ENCODE measurements at regions not wholly inside any gene's neighbourhood (a gene's known extent, or its start where the extent isn't known, plus 50 kb on each side); places are given as distances from the start of the nearest gene placed in this dataset.
"Not testable (repeated sequence)": the region's sequence is repeated elsewhere in the genome, so short reads cannot be mapped to it uniquely, and the experiment has no call there.

DNA sequence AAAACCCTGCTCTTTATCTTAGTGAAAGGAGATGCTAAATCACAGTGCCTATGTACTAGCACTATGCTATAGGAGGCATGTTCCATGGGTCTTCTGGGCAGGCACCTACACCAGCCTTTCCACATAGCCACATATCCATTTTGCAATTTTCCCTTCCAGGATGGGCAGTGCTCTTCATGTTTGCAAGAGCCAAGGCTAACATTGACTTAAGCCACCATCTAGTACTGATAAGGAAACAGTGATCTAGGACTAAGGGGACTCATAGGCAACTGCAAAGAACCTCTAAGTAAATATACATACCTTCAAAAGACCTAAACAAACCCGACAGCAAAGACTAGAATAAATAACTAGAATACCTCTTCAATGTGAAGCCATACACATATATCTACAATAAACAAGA, 919.7 kb upstream of the GYPC start:
- no peak for FAIRE-seq

DNA sequence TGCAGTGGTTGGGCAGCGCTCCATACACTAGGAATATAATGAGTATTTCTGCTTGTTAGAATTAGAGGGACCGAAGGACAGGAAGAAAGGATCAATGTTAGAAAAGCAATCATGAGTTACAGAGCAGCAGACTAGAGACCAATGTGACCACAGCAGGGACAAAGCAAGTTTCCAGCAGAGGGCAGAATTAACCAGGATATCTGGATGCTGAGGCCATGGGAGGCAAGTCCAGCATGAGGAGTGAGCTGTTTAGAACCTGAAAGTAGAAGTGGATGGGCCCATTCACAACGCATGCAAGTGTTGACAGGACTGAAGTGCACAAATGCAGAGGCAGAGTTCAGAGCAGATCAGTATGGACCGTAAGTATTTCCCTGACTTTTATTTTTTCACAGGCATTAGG, 910.4 kb upstream of the GYPC start:
- no peak for FAIRE-seq

- no peak for FAIRE-seq
Observed at GRCh38 chr2:125746321-125747164, 909.4 kb upstream of the GYPC start.

DNA sequence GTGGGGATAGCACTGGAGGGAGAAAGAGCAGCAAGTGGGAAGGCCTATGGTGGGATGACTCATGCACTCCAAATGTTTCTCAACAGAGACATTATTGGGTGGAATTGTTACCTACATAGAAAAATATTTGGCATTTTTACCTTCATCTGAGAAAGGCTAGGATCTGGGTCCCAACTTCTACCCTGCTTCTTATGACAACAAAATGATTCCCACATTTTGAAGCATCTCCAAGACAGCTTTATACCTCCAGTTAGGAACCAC, 908.9 kb upstream of the GYPC start:
- no peak for FAIRE-seq

DNA sequence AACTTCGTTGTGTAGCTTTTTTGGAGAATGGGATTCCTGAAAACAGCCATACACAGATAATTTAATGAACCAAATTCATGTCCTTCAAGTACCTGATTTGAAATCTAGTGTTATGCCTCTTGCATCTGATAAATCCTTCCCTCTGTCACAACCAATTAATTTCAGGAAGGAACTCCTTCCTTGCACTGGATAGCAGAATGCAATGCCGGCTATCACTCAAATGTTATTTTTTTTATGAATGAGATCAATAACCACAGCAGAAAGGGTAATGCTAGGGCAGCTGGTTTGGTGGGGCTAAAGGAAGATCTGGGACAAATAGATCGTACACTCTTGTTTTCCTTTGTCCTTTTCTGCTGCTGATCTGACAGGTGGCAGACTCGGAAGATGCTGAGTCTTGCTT, 899.5 kb upstream of the GYPC start:
- no peak for FAIRE-seq

DNA sequence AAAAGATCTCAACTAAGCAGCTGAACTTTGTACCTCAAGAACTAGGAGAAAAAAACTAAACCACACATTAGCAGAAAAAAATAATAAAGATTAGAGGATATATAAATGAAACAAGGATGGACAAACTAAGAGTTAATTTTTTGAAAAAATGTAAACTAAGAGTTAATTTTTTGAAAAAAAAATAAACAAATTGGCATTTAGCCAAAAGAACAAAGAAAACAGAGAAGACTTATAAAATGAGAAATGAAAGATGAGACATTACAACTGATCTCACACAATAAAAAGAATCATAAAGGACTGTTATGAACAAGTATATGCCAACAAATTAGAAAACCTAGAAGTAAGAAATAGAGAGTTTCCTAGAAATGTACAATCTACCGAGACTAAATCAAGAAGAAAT, 859.2 kb upstream of the GYPC start:
- peak; percentile 23 for FAIRE-seq

- no peak for FAIRE-seq
Observed at GRCh38 chr2:125797192-125797591, 858.8 kb upstream of the GYPC start.

DNA sequence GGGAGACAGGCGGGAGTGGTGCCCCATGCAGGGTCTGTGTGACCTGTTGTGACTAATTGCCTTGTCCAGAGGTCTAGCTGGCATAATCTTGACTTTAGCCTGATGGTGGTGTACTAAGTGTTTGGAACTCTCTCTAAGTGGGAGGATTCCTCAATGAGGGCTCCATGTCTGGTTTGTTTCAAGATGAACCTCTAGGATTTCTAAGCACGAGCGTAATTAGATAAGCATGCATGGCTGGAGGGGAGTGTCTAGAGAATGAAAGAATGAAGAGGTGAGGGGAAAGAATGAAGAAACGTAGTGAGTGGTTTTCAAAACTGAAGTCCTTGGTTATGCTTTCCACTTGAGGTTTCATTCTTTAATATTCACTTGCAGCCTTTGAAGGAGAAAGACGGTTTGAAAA, 833.2 kb upstream of the GYPC start:
- no peak for FAIRE-seq

DNA sequence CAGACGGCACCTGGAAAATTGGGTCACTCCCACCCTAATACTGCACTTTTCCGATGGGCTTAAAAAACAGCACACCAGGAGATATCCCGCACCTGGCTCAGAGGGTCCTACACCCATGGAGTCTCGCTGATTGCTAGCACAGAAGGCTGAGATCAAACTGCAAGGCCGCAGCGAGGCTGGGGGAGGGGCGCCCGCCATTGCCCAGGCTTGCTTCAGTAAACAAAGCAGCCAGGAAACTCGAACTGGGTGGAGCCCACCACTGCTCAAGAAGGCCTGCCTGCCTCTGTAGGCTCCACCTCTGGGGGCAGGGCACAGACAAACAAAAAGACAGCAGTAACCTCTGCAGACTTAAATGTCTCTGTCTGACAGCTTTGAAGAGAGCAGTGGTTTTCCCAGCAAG, 830.2 kb upstream of the GYPC start:
- not testable (repeated sequence) for FAIRE-seq

DNA sequence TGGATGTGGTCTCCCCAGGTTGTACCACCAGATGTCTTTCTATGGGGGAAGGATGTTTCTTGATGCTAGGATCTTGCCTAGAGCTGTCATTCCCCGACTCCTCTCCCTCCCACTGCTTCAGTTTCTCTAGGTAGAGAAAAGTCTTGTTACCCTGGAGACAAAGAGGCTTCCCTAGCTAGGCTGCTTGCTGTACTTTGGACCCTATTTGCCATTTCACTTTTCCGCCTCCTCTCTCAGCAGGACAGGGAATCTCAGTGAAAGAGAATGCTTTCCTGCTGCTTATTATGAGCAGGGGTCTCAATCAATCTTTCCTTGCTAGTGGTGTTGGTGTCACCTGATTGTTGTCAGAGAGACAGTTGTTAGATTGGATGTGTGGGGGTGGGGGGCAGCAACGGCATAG, 818.8 kb upstream of the GYPC start:
- FAIRE-seq: no peak

DNA sequence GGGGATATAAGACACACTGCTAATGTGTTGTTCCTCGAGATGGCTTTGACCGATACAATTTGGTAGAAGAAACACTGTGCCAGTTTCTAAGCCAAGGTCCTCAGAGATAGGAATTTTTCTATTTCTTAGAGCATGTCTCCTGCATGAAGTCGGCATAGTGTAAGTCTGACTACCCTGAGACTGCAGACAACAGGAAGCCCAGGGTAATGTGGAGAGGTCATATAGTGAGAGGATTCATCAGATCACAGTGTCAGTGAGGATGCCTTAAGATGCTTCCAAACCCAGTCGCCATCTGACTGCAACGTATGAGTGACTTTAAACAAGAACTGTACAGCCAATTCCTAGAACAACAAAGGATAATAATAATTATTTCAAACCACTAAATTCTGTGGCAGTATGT, 818.3 kb upstream of the GYPC start:
- FAIRE-seq: no peak

GRCh38 chr2:125839945-125840344, 816.0 kb upstream of the GYPC start:
- no peak for FAIRE-seq

DNA sequence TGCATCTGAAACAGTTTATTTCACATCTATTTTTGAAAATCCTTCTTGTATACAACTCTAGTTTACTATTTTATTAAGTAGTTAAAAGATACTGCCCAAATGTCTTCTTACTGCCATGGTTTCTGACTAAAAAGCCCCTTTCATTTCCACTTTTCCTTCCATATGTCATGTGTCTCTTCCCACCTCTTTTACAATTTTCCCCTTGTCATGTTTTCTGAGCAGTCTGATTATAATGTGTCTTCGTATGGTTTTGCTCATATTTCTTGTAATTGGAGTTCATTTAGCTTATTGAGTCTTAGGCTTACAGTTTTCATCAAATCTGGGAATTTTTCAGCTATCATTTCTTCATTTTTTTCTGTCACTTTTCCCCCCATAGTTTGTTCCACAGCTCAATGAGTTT, 813.9 kb upstream of the GYPC start:
- no peak for FAIRE-seq

GRCh38 chr2:125850541-125850940, 805.4 kb upstream of the GYPC start:
- FAIRE-seq: no peak

DNA sequence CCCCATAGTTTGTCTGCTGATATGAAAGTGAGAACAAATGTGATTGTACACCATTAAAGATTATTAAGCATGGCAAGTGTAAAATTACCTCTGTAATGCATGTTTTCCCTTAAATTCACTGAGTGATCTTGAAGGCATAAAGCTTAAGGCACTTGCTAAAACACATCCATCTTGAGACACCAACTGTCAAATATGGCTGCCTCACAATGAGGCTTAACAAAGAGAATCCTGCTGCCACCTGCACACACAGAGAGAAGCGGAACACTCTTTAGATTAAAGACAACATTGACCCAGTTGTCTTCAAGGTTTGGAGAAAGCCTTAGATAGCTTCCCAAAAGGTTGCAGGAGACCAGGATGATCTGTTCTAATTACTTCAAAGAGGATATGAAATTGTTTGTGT, 803.6 kb upstream of the GYPC start:
- no peak for FAIRE-seq

DNA sequence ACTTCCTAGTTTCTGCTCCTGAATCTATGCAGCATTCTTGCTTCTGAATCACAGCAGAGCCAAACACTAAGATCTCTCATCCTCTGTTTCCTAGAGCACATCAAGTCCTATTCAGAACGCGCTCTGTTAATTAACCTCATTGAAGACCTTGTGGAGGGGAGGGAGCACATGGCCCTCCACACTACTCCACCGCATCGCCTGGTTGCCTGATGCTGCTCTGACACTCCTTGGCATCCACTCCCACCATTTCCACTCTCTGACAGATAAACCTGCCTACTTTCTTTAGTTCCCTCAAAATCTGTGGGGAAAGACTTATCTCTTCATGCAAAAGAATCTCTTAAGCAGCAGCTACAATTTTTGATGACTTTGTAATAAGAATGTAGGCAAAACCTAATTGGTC, 802.3 kb upstream of the GYPC start:
- FAIRE-seq: no peak

GRCh38 chr2:125855204-125855603, 800.8 kb upstream of the GYPC start:
- no peak for FAIRE-seq

DNA sequence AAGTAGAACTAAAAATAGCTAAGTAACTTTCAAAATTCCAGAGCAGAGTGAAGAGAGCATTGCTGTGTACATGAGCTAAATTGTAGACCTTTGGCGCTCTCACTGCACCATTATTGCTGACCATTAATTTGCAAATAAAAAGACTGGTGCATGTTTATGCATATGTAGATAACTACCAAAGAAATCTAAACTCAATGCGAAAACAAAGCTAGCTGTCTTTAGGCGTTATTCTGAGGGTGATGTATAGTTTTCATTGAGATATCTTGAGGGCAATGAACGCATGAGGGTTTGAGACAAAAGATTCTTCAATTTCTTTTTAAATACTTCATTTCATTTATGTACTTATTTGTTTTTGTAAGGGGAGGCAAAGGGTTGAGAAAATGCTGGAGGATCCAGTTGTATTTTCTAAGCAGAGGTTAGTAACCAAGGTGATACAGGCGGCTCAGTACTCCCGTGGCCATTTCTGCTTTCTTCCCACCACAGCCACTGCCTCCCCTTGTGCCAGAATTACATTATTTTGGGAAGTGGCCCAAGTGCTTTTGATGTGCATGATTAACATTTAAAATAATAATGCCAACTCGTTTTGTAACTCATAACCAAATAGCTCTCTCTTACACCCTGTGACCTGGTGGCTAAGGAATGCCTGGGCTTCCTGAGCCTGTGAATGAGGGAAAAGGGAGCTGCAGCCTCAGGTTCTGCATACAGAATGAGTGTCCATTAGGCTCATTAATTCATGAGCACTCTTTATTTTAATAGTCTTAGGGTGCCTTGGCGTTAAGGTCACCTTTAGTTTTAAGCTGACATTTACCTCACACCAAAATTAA, 797.8 kb upstream of the GYPC start:
- FAIRE-seq: no peak

DNA sequence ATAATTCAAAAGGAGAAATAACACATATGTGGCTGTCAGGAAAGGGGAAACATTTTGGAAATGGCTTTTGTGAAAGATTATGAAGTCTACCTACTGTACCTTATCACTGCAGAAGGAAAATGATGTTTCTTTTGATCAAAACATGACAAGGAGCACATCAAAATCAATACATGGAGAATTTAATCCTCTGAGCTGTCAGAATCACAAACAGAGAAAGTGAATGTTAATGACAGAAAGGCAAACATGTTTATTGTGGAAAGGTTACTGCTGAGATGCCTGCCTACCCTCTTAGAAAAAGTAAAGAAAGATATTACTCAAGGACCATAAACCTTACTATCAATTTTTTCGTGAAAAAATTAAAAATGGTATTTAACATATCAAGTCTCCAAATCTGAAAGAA, 794.5 kb upstream of the GYPC start:
- no peak for FAIRE-seq

DNA sequence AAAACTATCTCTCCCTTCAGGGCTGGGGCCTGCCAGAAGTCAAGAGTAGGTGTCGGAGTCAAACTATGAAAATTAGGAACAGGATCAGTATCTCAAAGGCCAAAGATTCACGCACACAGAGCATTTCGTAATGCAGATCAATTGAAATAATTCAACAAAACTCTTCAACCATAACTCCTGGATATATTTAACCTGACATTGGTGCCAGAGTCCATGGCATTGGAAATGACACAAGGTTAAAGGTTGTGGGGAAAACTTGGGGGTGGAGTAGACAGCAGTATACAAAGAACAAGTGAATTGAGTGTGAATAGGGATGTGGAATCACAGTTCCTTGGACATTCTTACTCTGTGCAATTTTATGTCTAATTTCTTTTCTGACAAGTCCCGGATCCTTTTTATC, 788.0 kb upstream of the GYPC start:
- no peak for FAIRE-seq

GRCh38 chr2:125870264-125870663, 785.7 kb upstream of the GYPC start:
- FAIRE-seq: no peak

GRCh38 chr2:125870746-125871145, 785.2 kb upstream of the GYPC start:
- no peak for FAIRE-seq

DNA sequence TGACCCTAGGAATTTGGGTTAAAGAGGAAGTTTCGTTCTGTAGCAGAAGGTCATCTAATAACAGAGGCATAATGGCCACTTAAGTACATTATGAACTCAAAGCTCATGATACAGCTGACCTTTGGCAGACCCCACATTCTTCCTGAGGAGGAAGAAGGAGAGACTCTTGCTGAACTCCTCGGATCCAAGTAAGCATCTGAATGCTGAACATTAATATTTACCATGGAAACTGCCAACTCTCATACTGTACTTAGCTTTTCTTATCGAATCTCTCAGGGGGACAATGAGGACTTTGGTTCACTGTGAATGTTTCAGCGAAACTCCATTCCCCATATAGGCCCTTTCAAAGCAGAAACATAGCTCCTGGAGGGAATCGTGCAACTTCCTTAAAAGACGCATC, 781.4 kb upstream of the GYPC start:
- FAIRE-seq: no peak

GRCh38 chr2:125885340-125885739, 770.6 kb upstream of the GYPC start:
- no peak for FAIRE-seq

DNA sequence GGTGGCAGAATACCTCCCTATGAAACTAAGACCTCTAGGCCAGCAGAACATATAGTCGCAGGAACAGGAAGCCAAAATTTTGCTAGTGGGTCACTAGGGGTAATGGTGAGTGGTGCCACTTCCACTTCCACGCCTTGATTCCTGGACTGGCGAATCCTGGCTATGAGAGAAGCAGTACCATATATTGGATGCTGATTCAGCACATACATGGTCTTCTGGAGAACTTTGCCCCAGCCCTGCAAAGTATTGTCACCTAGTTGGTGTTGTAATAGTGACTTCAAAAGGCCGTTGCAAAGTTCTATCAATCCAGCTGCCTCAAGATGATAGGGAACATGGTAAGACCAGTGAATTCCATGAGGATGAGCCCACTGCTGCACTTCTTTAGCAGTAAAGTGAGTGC, 769.8 kb upstream of the GYPC start:
- no peak for FAIRE-seq

Measured in A204.1 (cell line).